Gastrocnemius medialis (tissue), 4 donors: ENCODE measurements at regions not wholly inside any gene's neighbourhood (a gene's known extent, or its start where the extent isn't known, plus 50 kb on each side); places are given as distances from the start of the nearest gene placed in this dataset.

ENCODE experiments used
- ATAC-seq, 2 donors: fragments of 150-250 bp; one replicate each; pipeline ENCODE4 v1.9.1; 2016
- DNase-seq, 2 donors: peaks; one replicate each; pipeline ENCODE4 v3.0.0-alpha.2; 2019
- H3K27ac ChIP-seq, 4 donors: fragments of 200-600 bp; sonication (generic); 1 replicate in 1 of 4; 2 replicates in 3 of 4; pipeline ENCODE4 v1.5.1; 2016 to 2018; ENCODE audit warnings: mild to moderate bottlenecking in 2 of 4, moderate library complexity in 1 of 4
- H3K27me3 ChIP-seq, 3 donors: fragments of 200-600 bp; sonication (generic) in 2 of 3; 1 replicate in 1 of 3; 2 replicates in 2 of 3; pipeline versions ENCODE4 v1.5.1 to v1.6.0; 2016 to 2019; ENCODE audit warnings: mild to moderate bottlenecking in 1 of 3, moderate library complexity in 1 of 3
- H3K36me3 ChIP-seq, 2 donors: fragments of 200-600 bp; sonication (generic) in 1 of 2; one replicate each; pipeline ENCODE4 v1.5.1; 2017 to 2018
- H3K4me1 ChIP-seq, 2 donors: fragments of 200-600 bp; sonication (generic) in 1 of 2; one replicate each; pipeline ENCODE4 v1.5.1; 2016 to 2017; ENCODE audit warnings: mild to moderate bottlenecking in 2 of 2
- H3K4me3 ChIP-seq, 4 donors: fragments of 200-600 bp; sonication (generic) in 3 of 4; 1 replicate in 1 of 4; 2 replicates in 3 of 4; pipeline ENCODE4 v1.5.1; 2016 to 2019; ENCODE audit warnings: mild to moderate bottlenecking in 2 of 4
- H3K9me3 ChIP-seq, 3 donors: fragments of 200-600 bp; sonication (generic) in 2 of 3; 1 replicate in 1 of 3; 2 replicates in 2 of 3; pipeline ENCODE4 v1.5.1; 2016 to 2019
- POLR2A ChIP-seq, 2 donors: fragments of 450-650 bp; IDR thresholded peaks; one replicate each; pipeline ENCODE4 v1.6.1; 2017; ENCODE audit warnings: antibody characterized with exemption in 2 of 2, mild to moderate bottlenecking in 2 of 2, moderate library complexity in 2 of 2
- in situ Hi-C, 4 donors: fragments of 200-750 bp; cut with MboI; loops; one replicate each; pipeline versions ENCODE4 v1.15.0 to v1.8.0; 2017; ENCODE audit warnings: low sequenced_read_pairs in 4 of 4
- intact Hi-C: fragments of 100-400 bp; cut with DNase I; formaldehyde crosslinking; loops from one replicate; pipeline ENCODE4 v1.15.1; 2023; ENCODE audit warnings: low total_unique reads
- TF ChIP-seq, protein P1 (sequence below), 5 experiments: fragments of 450-650 bp in 3 of 5; fragments of 200-600 bp in 2 of 5; sonication (generic) in 2 of 5; IDR thresholded peaks in 4 of 5; conservative IDR thresholded peaks in 1 of 5; 1 replicate in 4 of 5; 2 replicates in 1 of 5; pipeline ENCODE4 v1.5.1; 2016 to 2019; ENCODE audit warnings: antibody characterized with exemption in 5 of 5, mild to moderate bottlenecking in 3 of 5, moderate library complexity in 3 of 5

DNA sequence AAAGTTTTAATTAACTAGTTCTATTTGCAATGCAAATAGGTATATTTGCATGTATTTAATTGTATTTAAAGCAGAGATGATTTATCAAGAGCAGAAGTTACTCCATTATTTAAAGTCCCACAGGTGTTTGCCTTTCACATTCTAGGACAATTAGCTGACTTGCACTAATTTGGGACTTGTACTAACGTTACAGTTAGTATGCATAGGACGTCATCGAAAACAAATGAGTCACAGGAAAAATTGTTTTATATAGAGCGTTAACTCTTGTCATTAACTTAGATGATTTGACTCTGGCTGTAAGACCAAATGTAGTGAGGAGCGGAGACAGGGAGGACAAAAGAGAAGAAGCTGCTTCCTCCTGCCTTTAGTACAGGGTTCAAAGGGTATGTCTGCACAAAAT is 126.1 kb upstream of the IFNE start:
- Histone ChIP-seq H3K36me3 (no peaks in the 10 kb centered on the region), H3K4me1 (no peaks in the 10 kb centered on the region), H3K9me3 (no peaks in the 10 kb centered on the region), H3K4me3 (no peak overlapping the region), H3K27me3 (no peaks in the 10 kb centered on the region), H3K27ac (no peak overlapping the region)
- TF ChIP-seq, protein P1, sequence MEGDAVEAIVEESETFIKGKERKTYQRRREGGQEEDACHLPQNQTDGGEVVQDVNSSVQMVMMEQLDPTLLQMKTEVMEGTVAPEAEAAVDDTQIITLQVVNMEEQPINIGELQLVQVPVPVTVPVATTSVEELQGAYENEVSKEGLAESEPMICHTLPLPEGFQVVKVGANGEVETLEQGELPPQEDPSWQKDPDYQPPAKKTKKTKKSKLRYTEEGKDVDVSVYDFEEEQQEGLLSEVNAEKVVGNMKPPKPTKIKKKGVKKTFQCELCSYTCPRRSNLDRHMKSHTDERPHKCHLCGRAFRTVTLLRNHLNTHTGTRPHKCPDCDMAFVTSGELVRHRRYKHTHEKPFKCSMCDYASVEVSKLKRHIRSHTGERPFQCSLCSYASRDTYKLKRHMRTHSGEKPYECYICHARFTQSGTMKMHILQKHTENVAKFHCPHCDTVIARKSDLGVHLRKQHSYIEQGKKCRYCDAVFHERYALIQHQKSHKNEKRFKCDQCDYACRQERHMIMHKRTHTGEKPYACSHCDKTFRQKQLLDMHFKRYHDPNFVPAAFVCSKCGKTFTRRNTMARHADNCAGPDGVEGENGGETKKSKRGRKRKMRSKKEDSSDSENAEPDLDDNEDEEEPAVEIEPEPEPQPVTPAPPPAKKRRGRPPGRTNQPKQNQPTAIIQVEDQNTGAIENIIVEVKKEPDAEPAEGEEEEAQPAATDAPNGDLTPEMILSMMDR (IDR thresholded peaks at IDR 0.05 in 4 of 5, conservative IDR thresholded peaks at IDR 0.05 in 1 of 5), result no peak
- TF ChIP-seq POLR2A (IDR thresholded peaks at IDR 0.05), result no peak
- ATAC-seq, result no peak
- in situ Hi-C loops, result loop anchor here in 1 of 4 donors (25.0 kb wide), 1 partner anchor 104 kb away; no protein-coding TSS in a partner anchor
- intact Hi-C loops, result no loop called here
- no peak for DNase-seq

DNA sequence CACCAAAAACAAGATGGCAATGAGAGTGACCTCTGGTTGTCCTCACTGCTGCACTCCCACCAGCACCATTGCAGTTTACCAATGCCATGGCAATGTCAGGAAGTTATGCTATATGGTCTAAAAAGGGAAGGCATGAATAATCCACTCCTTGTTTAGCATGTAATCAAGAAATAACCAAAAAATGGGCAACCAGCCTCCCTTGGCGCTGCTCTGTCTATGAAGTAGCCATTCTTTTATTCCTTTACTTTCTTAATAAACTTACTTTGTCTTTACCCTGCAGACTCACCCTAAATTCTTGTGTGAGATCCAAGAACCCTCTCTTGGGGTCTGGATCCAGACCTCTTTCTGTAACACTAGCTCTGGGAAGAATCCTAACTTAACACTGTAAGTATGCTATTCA is 127.4 kb upstream of the IFNE start:
- TF ChIP-seq, protein P1 (IDR thresholded peaks at IDR 0.05 in 4 of 5, conservative IDR thresholded peaks at IDR 0.05 in 1 of 5), result no peak
- no peak for TF ChIP-seq POLR2A (IDR thresholded peaks at IDR 0.05)
- no peak overlapping the region for H3K27ac ChIP-seq
- H3K9me3 ChIP-seq, result no peaks in the 10 kb centered on the region
- H3K4me3 ChIP-seq, result no peak overlapping the region
- no peaks in the 10 kb centered on the region for H3K36me3 ChIP-seq
- no peak for ATAC-seq
- H3K27me3 ChIP-seq, result no peaks in the 10 kb centered on the region
- intact Hi-C loops, result no loop called here
- no peak for DNase-seq
- H3K4me1 ChIP-seq, result no peaks in the 10 kb centered on the region
- in situ Hi-C loops, result loop anchor here in 1 of 4 donors (25.0 kb wide), 1 partner anchor 103 kb away; no protein-coding TSS in a partner anchor

DNA sequence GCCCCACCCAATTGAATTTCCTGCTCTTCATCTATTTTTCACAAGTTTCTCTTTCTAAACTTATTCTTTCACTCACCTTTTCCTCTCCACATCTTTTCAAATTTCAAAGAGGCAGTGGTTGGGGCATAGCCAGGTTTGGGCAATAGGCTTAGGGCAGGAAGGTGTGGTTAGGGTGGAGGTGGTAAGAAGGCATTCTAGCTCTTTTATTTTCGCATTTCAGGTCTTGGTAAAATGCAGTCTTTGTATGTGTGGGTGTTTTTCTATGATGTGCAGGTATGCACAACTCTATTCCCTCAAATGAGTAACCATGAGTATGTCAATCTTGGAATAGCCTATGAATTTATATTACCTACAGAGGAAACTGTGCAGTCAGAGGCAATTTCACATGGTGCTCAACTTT is 129.8 kb upstream of the IFNE start:
- ATAC-seq, result no peak

DNA sequence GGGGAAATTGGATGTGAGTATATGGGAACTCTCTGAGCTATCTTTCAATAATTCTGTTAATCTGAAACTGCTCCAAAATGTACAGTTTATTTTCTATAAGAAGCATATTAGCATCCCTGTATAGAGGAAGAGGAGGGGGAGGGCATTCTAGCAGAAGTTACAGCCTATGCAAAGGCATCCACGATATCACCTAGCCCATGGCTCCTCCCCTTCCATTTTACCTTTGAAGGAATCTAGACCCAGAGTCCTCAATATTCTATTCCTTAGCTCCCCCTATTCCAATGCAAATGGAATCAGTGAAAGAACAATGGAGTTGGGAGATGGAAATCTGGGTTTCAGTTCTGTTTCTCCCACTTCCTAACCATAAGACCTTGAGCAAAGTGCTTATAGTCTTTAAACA is 132.9 kb upstream of the IFNE start:
- ATAC-seq, result no peak
- no peak for DNase-seq
- intact Hi-C loops, result no loop called here
- H3K9me3 ChIP-seq, result no peaks in the 10 kb centered on the region
- H3K27me3 ChIP-seq, result no peaks in the 10 kb centered on the region
- H3K4me3 ChIP-seq, result no peak overlapping the region
- no peak overlapping the region for H3K27ac ChIP-seq
- no peaks in the 10 kb centered on the region for H3K36me3 ChIP-seq
- in situ Hi-C loops, result loop anchor here in 1 of 4 donors (25.0 kb wide), 1 partner anchor 97 kb away; no protein-coding TSS in a partner anchor
- no peaks in the 10 kb centered on the region for H3K4me1 ChIP-seq
- TF ChIP-seq, protein P1 (IDR thresholded peaks at IDR 0.05 in 4 of 5, conservative IDR thresholded peaks at IDR 0.05 in 1 of 5), result no peak
- TF ChIP-seq POLR2A (IDR thresholded peaks at IDR 0.05), result no peak

More for the DNA sequence above, 129.8 kb upstream of the IFNE start:
- in situ Hi-C loops, result loop anchor here in 1 of 4 donors (25.0 kb wide), 1 partner anchor 100 kb away; no protein-coding TSS in a partner anchor
- Histone ChIP-seq H3K27me3 (no peaks in the 10 kb centered on the region), H3K4me3 (no peak overlapping the region), H3K36me3 (no peaks in the 10 kb centered on the region), H3K9me3 (no peaks in the 10 kb centered on the region), H3K27ac (no peak overlapping the region), H3K4me1 (no peaks in the 10 kb centered on the region)
- intact Hi-C loops, result no loop called here
- DNase-seq, result no peak
- TF ChIP-seq POLR2A (IDR thresholded peaks at IDR 0.05), result no peak
- TF ChIP-seq, protein P1 (IDR thresholded peaks at IDR 0.05 in 4 of 5, conservative IDR thresholded peaks at IDR 0.05 in 1 of 5), result no peak

DNA sequence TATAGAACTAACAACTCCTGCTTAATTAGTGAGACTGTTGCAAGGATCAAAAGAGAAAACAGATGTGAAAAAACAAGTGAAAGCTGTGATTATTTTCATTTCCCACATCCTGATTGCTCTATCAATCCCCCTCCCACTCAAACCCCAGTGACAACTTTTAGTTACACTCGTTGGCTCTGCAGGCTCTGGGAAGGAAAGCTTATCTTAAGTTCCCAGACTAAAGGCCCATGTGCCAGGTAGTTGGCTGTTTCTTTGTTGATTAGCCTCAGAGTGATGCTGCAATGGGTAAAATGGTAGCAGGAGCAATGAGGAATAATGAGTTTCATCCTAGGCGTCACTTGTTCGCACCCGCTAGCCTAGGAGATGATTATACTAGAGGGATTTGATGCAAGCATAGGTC is 133.3 kb upstream of the IFNE start:
- H3K27me3 ChIP-seq, result no peaks in the 10 kb centered on the region
- ATAC-seq (no peak), DNase-seq (no peak)
- intact Hi-C loops, result no loop called here
- H3K4me3 ChIP-seq, result no peak overlapping the region
- no peaks in the 10 kb centered on the region for H3K9me3 ChIP-seq
- H3K36me3 ChIP-seq, result no peaks in the 10 kb centered on the region
- in situ Hi-C loops, result loop anchor here in 1 of 4 donors (25.0 kb wide), 1 partner anchor 97 kb away; no protein-coding TSS in a partner anchor
- TF ChIP-seq, protein P1 (IDR thresholded peaks at IDR 0.05 in 4 of 5, conservative IDR thresholded peaks at IDR 0.05 in 1 of 5), result no peak
- no peak for TF ChIP-seq POLR2A (IDR thresholded peaks at IDR 0.05)
- H3K4me1 ChIP-seq, result no peaks in the 10 kb centered on the region
- no peak overlapping the region for H3K27ac ChIP-seq
